ENCODE measurements at regions not wholly inside any gene's neighbourhood (a gene's known extent, or its start where the extent isn't known, plus 50 kb on each side); places are given as distances from the start of the nearest gene placed in this dataset.

DNA sequence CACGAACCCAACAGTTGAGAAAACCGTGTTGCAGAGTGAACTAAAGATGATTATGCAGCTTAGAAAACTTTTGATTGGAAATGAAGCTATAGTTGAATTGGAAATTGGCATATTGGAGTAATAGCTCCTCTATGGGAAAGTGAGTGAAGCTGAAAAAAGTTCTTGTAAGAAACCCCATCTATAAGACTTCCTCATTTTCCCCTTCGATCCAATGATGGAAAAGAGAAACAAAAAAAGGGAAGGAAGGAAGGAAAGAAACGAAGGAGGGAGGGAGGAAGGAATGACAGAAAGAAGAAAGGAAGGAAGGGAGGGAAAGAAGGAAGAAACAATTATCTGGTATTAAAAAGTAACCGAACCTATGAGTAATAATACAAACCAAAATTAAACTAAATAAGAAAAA lies 791.8 kb upstream of the NR2F2 start:
- peaks cover 7% of the 10 kb centered on the region; the same call in 2 of the 3 replicates for H3K4me1 Mint-ChIP-seq
- Histone ChIP-seq H3K36me3 (ENCODE audit: insufficient read depth) (no peaks in the 10 kb centered on the region), H3K4me3 (no peak overlapping the region), H3K9me2 (ENCODE audit: insufficient read depth) (no peaks in the 10 kb centered on the region; the same call in 1 of the 2 replicates), H3F3A (replicated peaks; ENCODE audit: low read depth) (no peaks in the 10 kb centered on the region), H3K4me2 (no peak overlapping the region), H3K27me3 (ENCODE audit: insufficient read depth) (no peaks in the 10 kb centered on the region), H3K4me1 (ENCODE audit: insufficient read depth) (peaks cover 8% of the 10 kb centered on the region; the same call in 1 of the 2 replicates), H2AFZ (no peak overlapping the region), H4K20me1 (replicated peaks; ENCODE audit: insufficient read depth) (no peaks in the 10 kb centered on the region), H3K27ac (ENCODE audit: low read depth) (no peak overlapping the region), H3K79me2 (replicated peaks; ENCODE audit: insufficient read depth) (no peaks in the 10 kb centered on the region)
- no peak for ATAC-seq
- DNase-seq (ENCODE audit: low spot score), result no peak
- peaks cover 2% of the 10 kb centered on the region for H3K27me3 Mint-ChIP-seq (ENCODE audit: insufficient read depth, low read depth, poor library complexity)
- no peak overlapping the region for H3K27ac Mint-ChIP-seq
- no peaks in the 10 kb centered on the region for H3K36me3 Mint-ChIP-seq (ENCODE audit: low read depth)
- H3K9me3 Mint-ChIP-seq, result no peaks in the 10 kb centered on the region
- H3K4me3 Mint-ChIP-seq, result no peak overlapping the region
- TF ChIP-seq EZH2phosphoT487 (IDR thresholded peaks at IDR 0.05; ENCODE audit: unreplicated experiment) (no peak), CREB1 (CRISPR knock-in tag; IDR thresholded peaks at IDR 0.05; ENCODE audit: low read depth) (no peak), JUNB (IDR thresholded peaks at IDR 0.05; ENCODE audit: unreplicated experiment) (no peak), STAT1 (IDR thresholded peaks at IDR 0.05; ENCODE audit: unreplicated experiment) (no peak), ZNF331 (CRISPR knock-in tag; IDR thresholded peaks at IDR 0.05; ENCODE audit: low read depth) (no peak), POLR2AphosphoS5 (IDR thresholded peaks at IDR 0.05; ENCODE audit: low read depth) (no peak), NANOG (IDR thresholded peaks at IDR 0.05; ENCODE audit: borderline replicate concordance) (no peak), EZH2 (IDR thresholded peaks at IDR 0.05; ENCODE audit: low read depth, unreplicated experiment) (no peak), ZNF114 (CRISPR knock-in tag; IDR thresholded peaks at IDR 0.05) (no peak)
- TF ChIP-seq, protein P1, sequence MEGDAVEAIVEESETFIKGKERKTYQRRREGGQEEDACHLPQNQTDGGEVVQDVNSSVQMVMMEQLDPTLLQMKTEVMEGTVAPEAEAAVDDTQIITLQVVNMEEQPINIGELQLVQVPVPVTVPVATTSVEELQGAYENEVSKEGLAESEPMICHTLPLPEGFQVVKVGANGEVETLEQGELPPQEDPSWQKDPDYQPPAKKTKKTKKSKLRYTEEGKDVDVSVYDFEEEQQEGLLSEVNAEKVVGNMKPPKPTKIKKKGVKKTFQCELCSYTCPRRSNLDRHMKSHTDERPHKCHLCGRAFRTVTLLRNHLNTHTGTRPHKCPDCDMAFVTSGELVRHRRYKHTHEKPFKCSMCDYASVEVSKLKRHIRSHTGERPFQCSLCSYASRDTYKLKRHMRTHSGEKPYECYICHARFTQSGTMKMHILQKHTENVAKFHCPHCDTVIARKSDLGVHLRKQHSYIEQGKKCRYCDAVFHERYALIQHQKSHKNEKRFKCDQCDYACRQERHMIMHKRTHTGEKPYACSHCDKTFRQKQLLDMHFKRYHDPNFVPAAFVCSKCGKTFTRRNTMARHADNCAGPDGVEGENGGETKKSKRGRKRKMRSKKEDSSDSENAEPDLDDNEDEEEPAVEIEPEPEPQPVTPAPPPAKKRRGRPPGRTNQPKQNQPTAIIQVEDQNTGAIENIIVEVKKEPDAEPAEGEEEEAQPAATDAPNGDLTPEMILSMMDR (conservative IDR thresholded peaks at IDR 0.05; ENCODE audit: low read depth in 2 of 2), result no peak
- TF ChIP-seq, protein P2, sequence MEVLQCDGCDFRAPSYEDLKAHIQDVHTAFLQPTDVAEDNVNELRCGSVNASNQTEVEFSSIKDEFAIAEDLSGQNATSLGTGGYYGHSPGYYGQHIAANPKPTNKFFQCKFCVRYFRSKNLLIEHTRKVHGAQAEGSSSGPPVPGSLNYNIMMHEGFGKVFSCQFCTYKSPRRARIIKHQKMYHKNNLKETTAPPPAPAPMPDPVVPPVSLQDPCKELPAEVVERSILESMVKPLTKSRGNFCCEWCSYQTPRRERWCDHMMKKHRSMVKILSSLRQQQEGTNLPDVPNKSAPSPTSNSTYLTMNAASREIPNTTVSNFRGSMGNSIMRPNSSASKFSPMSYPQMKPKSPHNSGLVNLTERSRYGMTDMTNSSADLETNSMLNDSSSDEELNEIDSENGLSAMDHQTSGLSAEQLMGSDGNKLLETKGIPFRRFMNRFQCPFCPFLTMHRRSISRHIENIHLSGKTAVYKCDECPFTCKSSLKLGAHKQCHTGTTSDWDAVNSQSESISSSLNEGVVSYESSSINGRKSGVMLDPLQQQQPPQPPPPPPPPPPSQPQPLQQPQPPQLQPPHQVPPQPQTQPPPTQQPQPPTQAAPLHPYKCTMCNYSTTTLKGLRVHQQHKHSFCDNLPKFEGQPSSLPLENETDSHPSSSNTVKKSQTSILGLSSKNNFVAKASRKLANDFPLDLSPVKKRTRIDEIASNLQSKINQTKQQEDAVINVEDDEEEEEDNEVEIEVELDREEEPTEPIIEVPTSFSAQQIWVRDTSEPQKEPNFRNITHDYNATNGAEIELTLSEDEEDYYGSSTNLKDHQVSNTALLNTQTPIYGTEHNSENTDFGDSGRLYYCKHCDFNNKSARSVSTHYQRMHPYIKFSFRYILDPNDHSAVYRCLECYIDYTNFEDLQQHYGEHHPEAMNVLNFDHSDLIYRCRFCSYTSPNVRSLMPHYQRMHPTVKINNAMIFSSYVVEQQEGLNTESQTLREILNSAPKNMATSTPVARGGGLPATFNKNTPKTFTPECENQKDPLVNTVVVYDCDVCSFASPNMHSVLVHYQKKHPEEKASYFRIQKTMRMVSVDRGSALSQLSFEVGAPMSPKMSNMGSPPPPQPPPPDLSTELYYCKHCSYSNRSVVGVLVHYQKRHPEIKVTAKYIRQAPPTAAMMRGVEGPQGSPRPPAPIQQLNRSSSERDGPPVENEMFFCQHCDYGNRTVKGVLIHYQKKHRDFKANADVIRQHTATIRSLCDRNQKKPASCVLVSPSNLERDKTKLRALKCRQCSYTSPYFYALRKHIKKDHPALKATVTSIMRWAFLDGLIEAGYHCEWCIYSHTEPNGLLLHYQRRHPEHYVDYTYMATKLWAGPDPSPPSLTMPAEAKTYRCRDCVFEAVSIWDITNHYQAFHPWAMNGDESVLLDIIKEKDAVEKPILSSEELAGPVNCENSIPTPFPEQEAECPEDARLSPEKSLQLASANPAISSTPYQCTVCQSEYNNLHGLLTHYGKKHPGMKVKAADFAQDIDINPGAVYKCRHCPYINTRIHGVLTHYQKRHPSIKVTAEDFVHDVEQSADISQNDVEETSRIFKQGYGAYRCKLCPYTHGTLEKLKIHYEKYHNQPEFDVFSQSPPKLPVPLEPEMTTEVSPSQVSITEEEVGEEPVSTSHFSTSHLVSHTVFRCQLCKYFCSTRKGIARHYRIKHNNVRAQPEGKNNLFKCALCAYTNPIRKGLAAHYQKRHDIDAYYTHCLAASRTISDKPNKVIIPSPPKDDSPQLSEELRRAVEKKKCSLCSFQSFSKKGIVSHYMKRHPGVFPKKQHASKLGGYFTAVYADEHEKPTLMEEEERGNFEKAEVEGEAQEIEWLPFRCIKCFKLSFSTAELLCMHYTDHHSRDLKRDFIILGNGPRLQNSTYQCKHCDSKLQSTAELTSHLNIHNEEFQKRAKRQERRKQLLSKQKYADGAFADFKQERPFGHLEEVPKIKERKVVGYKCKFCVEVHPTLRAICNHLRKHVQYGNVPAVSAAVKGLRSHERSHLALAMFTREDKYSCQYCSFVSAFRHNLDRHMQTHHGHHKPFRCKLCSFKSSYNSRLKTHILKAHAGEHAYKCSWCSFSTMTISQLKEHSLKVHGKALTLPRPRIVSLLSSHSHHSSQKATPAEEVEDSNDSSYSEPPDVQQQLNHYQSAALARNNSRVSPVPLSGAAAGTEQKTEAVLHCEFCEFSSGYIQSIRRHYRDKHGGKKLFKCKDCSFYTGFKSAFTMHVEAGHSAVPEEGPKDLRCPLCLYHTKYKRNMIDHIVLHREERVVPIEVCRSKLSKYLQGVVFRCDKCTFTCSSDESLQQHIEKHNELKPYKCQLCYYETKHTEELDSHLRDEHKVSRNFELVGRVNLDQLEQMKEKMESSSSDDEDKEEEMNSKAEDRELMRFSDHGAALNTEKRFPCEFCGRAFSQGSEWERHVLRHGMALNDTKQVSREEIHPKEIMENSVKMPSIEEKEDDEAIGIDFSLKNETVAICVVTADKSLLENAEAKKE (CRISPR knock-in tag; IDR thresholded peaks at IDR 0.05), result no peak
- TF ChIP-seq, protein P3, sequence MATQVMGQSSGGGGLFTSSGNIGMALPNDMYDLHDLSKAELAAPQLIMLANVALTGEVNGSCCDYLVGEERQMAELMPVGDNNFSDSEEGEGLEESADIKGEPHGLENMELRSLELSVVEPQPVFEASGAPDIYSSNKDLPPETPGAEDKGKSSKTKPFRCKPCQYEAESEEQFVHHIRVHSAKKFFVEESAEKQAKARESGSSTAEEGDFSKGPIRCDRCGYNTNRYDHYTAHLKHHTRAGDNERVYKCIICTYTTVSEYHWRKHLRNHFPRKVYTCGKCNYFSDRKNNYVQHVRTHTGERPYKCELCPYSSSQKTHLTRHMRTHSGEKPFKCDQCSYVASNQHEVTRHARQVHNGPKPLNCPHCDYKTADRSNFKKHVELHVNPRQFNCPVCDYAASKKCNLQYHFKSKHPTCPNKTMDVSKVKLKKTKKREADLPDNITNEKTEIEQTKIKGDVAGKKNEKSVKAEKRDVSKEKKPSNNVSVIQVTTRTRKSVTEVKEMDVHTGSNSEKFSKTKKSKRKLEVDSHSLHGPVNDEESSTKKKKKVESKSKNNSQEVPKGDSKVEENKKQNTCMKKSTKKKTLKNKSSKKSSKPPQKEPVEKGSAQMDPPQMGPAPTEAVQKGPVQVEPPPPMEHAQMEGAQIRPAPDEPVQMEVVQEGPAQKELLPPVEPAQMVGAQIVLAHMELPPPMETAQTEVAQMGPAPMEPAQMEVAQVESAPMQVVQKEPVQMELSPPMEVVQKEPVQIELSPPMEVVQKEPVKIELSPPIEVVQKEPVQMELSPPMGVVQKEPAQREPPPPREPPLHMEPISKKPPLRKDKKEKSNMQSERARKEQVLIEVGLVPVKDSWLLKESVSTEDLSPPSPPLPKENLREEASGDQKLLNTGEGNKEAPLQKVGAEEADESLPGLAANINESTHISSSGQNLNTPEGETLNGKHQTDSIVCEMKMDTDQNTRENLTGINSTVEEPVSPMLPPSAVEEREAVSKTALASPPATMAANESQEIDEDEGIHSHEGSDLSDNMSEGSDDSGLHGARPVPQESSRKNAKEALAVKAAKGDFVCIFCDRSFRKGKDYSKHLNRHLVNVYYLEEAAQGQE (IDR thresholded peaks at IDR 0.05; ENCODE audit: unreplicated experiment), result no peak
- TF ChIP-seq, protein P4, sequence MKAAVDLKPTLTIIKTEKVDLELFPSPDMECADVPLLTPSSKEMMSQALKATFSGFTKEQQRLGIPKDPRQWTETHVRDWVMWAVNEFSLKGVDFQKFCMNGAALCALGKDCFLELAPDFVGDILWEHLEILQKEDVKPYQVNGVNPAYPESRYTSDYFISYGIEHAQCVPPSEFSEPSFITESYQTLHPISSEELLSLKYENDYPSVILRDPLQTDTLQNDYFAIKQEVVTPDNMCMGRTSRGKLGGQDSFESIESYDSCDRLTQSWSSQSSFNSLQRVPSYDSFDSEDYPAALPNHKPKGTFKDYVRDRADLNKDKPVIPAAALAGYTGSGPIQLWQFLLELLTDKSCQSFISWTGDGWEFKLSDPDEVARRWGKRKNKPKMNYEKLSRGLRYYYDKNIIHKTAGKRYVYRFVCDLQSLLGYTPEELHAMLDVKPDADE (IDR thresholded peaks at IDR 0.05), result no peak
